Hepatic stellate cell (primary cell): ENCODE measurements at regions not wholly inside any gene's neighbourhood (a gene's known extent, or its start where the extent isn't known, plus 50 kb on each side); places are given as distances from the start of the nearest gene placed in this dataset.
"Not testable (repeated sequence)": the region's sequence is repeated elsewhere in the genome, so short reads cannot be mapped to it uniquely, and the experiment has no call there.

ENCODE experiments used
- DNase-seq: peaks from one replicate; pipeline ENCODE4 v3.0.0; 2011; ENCODE audit warnings: low spot score

- DNase-seq = no peak
Observed at GRCh38 chr14:98914942-98915341, 357.1 kb downstream of the BCL11B start.

- no peak for DNase-seq
Observed at GRCh38 chr14:98915625-98916024, 356.4 kb downstream of the BCL11B start.

GRCh38 chr14:98916036-98916435, 356.0 kb downstream of the BCL11B start:
- no peak for DNase-seq

GRCh38 chr14:98916476-98916875, 355.5 kb downstream of the BCL11B start:
- no peak for DNase-seq

- no peak for DNase-seq
Observed at GRCh38 chr14:98919434-98919833, 352.6 kb downstream of the BCL11B start.

DNA sequence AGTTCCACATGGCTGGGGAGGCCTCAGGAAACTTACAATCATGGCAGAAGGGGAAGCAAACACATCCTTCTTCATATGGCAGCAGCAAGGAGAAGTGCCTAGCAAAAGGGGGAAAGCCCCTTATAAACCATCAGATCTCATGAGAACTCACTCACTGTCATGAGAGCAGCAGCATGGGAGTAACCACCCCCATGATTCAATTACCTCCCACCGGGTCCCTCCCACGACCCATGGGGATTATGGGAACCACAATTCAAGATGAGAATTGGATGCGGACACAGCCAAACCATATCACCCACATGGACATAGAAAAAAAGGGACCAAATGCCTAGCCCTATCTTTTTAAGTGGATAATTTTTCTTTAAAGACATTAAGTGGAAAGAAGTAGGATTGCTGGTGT, 350.7 kb downstream of the BCL11B start:
- DNase-seq = not testable (repeated sequence)

GRCh38 chr14:98923596-98923995, 348.4 kb downstream of the BCL11B start:
- no peak for DNase-seq

DNA sequence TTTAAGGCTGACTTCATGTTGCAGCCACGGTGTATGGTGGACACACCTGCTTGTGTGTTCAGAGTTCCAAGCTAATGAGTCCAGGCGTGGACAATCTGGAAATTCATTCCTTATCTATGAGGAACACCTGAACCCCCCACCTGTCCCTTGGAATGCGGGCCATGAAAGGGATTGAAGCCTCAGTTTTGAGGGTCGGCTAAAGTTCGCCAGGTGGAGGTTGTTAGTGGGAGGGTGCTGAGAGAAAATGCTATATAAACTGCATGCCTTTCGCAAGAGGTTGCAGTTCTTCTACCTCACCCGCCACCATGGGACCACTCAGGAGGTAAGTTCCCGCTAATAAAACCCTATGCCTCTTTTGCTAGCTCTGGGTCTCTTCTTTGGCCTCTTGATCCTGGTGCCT, 348.0 kb downstream of the BCL11B start:
- no peak for DNase-seq

DNA sequence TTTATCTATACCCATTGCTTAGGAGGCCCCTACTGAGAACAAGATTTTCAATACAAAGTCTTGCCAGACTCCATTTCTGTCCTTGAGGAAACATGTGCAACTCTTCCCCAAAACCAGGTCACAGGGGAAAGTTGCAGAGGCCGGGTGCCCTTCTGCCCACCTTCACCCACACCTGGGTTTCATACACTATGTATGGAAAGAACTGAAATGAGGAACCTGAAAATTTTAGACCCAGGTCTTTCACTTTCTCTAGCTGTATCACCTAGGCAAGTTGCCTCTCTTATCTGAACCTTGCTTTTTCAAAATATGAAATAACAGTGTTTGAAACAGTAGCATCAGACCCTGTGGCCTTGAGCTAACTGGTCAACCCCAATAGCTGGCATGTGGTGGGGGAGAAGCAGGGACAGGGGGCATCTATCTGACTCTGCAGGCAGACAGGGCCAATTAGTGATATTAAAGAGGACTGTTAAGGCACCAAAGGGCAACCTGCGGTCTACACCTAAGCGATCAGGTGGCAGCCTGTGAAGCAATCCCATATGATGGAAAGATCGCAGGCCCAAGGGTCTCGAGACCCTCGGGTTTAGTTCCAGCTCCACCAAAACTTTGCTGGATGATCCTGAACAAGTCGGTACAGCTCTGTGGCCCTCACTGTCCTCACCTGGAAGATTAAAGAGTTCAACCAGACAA, 346.5 kb downstream of the BCL11B start:
- DNase-seq = no peak

- no peak for DNase-seq
Observed at GRCh38 chr14:98926146-98926545, 345.9 kb downstream of the BCL11B start.

GRCh38 chr14:98926801-98927200, 345.2 kb downstream of the BCL11B start:
- no peak for DNase-seq

DNA sequence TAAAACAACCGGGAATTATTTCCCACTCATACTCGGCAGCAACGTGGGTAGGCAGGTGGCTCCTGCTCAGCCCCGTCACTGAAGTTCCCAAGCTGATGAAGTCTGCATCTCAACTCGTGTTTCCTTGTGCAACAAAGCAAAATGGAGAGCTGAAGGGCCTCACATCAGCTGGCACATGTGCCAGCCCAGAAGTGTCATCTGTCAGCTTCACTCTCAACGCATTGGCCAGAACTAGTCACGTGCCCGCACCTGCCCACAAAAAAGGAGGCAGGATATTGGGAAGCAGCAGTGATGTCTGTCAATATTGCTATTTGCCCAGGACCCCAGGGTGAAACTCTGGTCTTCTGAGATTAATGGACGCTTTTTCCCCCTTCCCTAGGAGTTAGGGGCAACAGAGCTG, 344.0 kb downstream of the BCL11B start:
- no peak for DNase-seq

DNA sequence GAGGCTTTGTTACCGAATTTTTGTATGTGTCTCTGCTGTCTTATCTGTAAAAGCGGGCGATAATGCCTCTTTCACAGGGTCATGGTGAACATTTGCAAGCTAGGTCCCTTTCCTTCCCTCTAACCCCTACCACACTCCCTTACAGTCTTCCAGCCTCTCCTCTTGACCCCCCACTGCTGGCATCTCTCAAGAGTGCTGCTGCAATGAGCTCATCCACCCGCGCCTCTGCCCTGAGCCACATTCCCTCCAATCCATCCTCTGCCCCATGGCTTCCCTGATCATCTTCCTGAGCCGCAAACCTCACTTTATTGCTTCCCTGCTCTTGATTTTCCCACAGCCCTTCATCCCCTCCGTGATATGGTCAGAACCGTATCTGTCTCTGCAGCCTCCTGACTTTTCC, 343.6 kb downstream of the BCL11B start:
- no peak for DNase-seq

DNA sequence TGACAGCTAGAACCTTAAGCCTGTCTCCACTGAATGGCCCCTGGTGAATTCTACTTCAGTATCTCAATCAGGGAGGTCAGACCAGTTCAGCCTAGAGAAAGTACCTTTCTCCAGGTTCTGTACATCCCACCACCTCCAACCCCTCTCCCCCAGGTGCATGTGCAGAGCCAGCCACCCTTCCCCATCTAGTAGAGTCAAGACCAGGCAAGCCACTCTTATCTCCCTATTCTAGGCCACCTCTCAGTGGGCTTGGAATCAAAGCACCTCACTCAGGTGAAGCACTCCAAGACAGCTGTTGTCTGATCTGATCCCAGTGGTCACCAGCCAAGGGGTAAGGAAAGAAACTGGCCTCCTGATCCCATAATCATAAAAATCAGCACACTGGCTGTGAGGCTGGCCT, 340.9 kb downstream of the BCL11B start:
- DNase-seq = no peak

GRCh38 chr14:98931911-98932310, 340.1 kb downstream of the BCL11B start:
- DNase-seq = no peak

- DNase-seq = no peak
Observed at GRCh38 chr14:98932431-98933325, 339.3 kb downstream of the BCL11B start.

GRCh38 chr14:98934569-98934968, 337.4 kb downstream of the BCL11B start:
- DNase-seq = not testable (repeated sequence)

DNA sequence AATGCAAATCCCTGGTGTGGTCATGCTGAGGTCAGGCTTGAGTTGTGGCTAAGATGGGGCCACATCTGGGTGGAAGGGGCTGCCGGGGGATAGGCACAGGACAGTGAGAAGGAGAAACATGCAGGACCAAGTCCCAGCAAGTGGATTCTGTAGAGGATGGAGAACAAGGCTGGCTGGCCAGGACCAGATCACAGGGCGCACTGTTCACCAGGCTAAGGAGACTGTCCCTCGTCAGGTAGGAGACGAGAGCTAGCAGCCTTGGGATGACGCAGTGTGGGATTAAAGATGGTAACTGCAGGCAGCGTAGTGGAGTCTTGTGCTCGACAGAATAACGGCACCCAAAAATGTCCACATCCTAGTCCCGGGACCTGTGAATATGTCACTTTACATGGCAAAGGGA, 336.1 kb downstream of the BCL11B start:
- DNase-seq = no peak

DNA sequence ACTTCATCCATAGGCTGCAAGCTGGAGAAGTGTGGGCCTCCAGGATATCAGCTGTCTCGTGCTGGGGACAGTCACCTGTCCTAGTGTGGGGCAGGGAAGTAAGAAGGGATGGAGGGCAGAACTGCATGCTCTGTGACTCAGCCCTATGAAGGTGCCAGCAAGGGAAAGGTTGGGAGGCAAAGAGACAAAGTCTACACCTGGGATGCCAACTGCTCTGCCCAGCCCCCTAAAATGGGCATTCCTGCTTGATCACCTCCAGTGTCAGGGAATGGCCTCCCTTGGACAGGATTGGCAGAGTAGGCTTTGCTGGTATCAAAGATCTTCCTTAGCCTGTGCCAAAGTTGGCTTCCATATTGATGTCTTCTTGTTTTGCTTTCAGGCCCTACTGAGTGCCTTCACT, 335.0 kb downstream of the BCL11B start:
- DNase-seq = no peak

GRCh38 chr14:98937712-98938505, 334.1 kb downstream of the BCL11B start:
- DNase-seq = no peak

DNA sequence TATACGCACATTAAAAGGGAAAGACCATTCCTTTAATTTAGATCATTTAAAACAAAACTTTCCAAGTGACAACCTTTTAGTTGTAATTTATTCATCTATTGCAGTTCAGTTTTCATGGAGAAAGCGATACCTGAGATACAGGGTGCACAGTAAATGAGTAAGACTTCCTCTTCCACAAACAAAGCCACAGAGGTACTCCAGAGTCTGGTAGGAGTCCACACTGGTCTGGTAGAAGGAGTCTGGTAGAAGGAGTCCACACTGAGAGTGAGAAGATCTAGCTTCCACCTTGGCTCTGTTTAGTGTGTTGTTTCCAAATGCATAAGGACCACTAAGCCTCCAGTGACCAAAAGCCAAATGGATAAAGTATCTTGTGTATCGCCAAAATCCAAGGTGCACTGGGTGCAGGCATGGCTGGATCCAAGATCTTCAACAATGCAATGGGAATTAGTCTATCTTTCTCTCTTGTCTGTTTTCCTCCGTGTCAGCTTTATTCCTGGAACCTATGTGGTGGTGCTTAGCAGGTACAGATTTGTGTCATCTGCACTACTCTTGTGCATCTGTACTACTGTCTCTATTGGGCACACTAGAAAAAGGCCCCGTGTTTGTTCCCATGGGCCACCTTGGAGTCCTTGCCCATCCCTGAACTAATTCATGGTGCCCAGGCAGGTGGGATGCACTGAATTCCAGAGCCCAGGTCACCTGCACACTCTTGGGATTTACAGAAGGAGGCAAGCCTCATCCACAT, 331.1 kb downstream of the BCL11B start:
- DNase-seq = no peak

DNA sequence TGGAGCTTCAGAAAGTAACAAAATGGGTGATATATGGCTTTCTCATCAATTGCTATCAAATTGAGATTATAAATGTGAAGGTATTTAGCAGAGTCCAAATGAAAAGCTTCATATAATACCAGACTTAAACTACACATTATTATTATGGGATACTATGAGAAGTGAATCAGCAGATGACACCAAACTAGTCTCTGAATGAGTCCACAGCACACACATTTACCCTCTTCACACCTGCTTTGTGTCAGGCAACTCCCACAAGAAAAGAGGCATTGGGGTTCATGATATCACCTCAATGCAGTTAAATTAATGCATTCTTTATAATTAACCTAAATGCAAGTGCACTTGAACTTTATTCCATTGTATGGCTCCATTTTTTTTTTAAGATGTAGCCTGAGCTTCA, 330.5 kb downstream of the BCL11B start:
- no peak for DNase-seq
